Small intestine (tissue), 7 donors: ENCODE measurements at regions not wholly inside any gene's neighbourhood (a gene's known extent, or its start where the extent isn't known, plus 50 kb on each side); places are given as distances from the start of the nearest gene placed in this dataset.

Experiments used
- DNase-seq, 2 donors: peaks; one replicate each; pipeline versions ENCODE4 v3.0.0 to v3.0.0-alpha.2; 2013
- FAIRE-seq: peaks from 2 replicates; lab custom pipeline; 2012; peaks lifted over from hg19 to GRCh38; lab: Jason Lieb, UNC
- H3K27ac ChIP-seq, 3 donors: one replicate each; pipeline ENCODE4 v1.5.1; 2013; ENCODE audit warnings: low read length in 2 of 3, mild to moderate bottlenecking in 2 of 3, control low read depth in 1 of 3, inconsistent platforms in 1 of 3, low read depth in 1 of 3, moderate library complexity in 1 of 3
- H3K27me3 ChIP-seq, 3 donors: one replicate each; pipeline ENCODE4 v1.6.1; 2013; ENCODE audit warnings: low read length in 3 of 3, inconsistent platforms in 1 of 3; ENCODE audit not compliant: control insufficient read depth in 3 of 3, insufficient read depth in 3 of 3
- H3K36me3 ChIP-seq, 3 donors: one replicate each; pipeline ENCODE4 v1.6.1; 2013; ENCODE audit warnings: low read length in 3 of 3, inconsistent platforms in 1 of 3, low read depth in 1 of 3, mild to moderate bottlenecking in 1 of 3, moderate library complexity in 1 of 3; ENCODE audit not compliant: control insufficient read depth in 3 of 3, insufficient read depth in 2 of 3
- H3K4me1 ChIP-seq, 3 donors: one replicate each; pipeline ENCODE4 v1.6.1; 2013; ENCODE audit warnings: low read length in 2 of 3, inconsistent platforms in 1 of 3, low read depth in 1 of 3, mild to moderate bottlenecking in 1 of 3, moderate library complexity in 1 of 3; ENCODE audit not compliant: control insufficient read depth in 3 of 3, insufficient read depth in 2 of 3
- H3K4me3 ChIP-seq, 3 donors: one replicate each; pipeline ENCODE4 v1.5.1; 2013; ENCODE audit warnings: low read length in 3 of 3, control low read depth in 1 of 3, inconsistent platforms in 1 of 3, low read depth in 1 of 3, mild to moderate bottlenecking in 1 of 3, moderate library complexity in 1 of 3
- H3K9me3 ChIP-seq, 2 donors: one replicate each; pipeline ENCODE4 v1.6.1; 2013; ENCODE audit warnings: low read depth in 1 of 2, low read length in 1 of 2; ENCODE audit not compliant: control insufficient read depth in 2 of 2, insufficient read depth in 1 of 2
- WGBS, 3 donors: extraction: QIAGEN DNeasy Blood & Tissue Kit; methylation state at CpG; one replicate each; pipeline ENCODE4 v1.1.7; 2013; 5-methylcytosine and 5-hydroxymethylcytosine counted together
- donor health status: healthy with polysubstance abuse.
- donor health status: control.
- donor health status: control.
- donor health status: Bipolar disorder and iron deficiency.
- donor health status: healthy.

- no peaks in the 10 kb centered on the region for H3K27me3 ChIP-seq
- WGBS, 3 donors: 90 to 93% (median 90%) methylated on average over 12 of the region's 12 CpGs
- FAIRE-seq: no peak
- DNase-seq: no peak
- H3K27ac ChIP-seq: no peak overlapping the region
- no peaks in the 10 kb centered on the region for H3K4me1 ChIP-seq
- no peak overlapping the region for H3K4me3 ChIP-seq
- H3K36me3 ChIP-seq: no peaks in the 10 kb centered on the region
- H3K9me3 ChIP-seq: no peaks in the 10 kb centered on the region
These were observed 358.2 kb upstream of the MYT1L start for GRCh38 chr2:2689306-2689705.

GRCh38 chr2:2688254-2688653 lies 357.2 kb upstream of the MYT1L start:
- Histone ChIP-seq H3K36me3 (no peaks in the 10 kb centered on the region), H3K9me3 (no peaks in the 10 kb centered on the region), H3K27me3 (no peaks in the 10 kb centered on the region), H3K27ac (no peak overlapping the region), H3K4me3 (no peak overlapping the region), H3K4me1 (no peaks in the 10 kb centered on the region)
- FAIRE-seq (no peak), DNase-seq (no peak)
- 48 to 56% (median 53%) methylated on average over 6 of the region's 6 CpGs for WGBS, 3 donors

GRCh38 chr2:2687745-2688144 lies 356.7 kb upstream of the MYT1L start:
- no peak for DNase-seq
- Histone ChIP-seq H3K4me1 (no peaks in the 10 kb centered on the region), H3K36me3 (no peaks in the 10 kb centered on the region), H3K27ac (no peak overlapping the region), H3K4me3 (no peak overlapping the region), H3K27me3 (no peaks in the 10 kb centered on the region), H3K9me3 (no peaks in the 10 kb centered on the region)
- 67 to 79% (median 74%) methylated on average over 5 of the region's 5 CpGs for WGBS, 3 donors
- no peak for FAIRE-seq

GRCh38 chr2:2686222-2686621 lies 355.1 kb upstream of the MYT1L start:
- H3K27ac ChIP-seq: no peak overlapping the region
- 38 to 78% (median 63%) methylated on average over 9 of the region's 9 CpGs for WGBS, 3 donors
- no peaks in the 10 kb centered on the region for H3K27me3 ChIP-seq
- FAIRE-seq (no peak), DNase-seq (no peak)
- no peak overlapping the region for H3K4me3 ChIP-seq
- H3K4me1 ChIP-seq: no peaks in the 10 kb centered on the region
- no peaks in the 10 kb centered on the region for H3K36me3 ChIP-seq
- H3K9me3 ChIP-seq: no peaks in the 10 kb centered on the region

GRCh38 chr2:2683606-2684224 lies 352.6 kb upstream of the MYT1L start:
- DNase-seq (no peak), FAIRE-seq (no peak)
- 56 to 73% (median 72%) methylated on average over 9 of the region's 9 CpGs for WGBS, 3 donors

GRCh38 chr2:2682700-2683342 lies 351.7 kb upstream of the MYT1L start:
- Histone ChIP-seq H3K9me3 (no peaks in the 10 kb centered on the region), H3K27ac (no peak overlapping the region), H3K27me3 (no peaks in the 10 kb centered on the region), H3K4me3 (no peak overlapping the region), H3K4me1 (no peaks in the 10 kb centered on the region), H3K36me3 (no peaks in the 10 kb centered on the region)
- FAIRE-seq: no peak
- DNase-seq: no peak
- WGBS, 3 donors: 89 to 91% (median 90%) methylated on average over 17 of the region's 17 CpGs

More at GRCh38 chr2:2683606-2684224, 352.6 kb upstream of the MYT1L start:
- no peaks in the 10 kb centered on the region for H3K36me3 ChIP-seq
- no peaks in the 10 kb centered on the region for H3K27me3 ChIP-seq
- H3K4me3 ChIP-seq: no peak overlapping the region
- H3K4me1 ChIP-seq: no peaks in the 10 kb centered on the region
- no peaks in the 10 kb centered on the region for H3K9me3 ChIP-seq
- no peak overlapping the region for H3K27ac ChIP-seq

- H3K9me3 ChIP-seq: no peaks in the 10 kb centered on the region
- 28 to 47% (median 44%) methylated on average over 16 of the region's 16 CpGs for WGBS, 3 donors
- H3K36me3 ChIP-seq: no peaks in the 10 kb centered on the region
- H3K4me1 ChIP-seq: no peaks in the 10 kb centered on the region
- DNase-seq (peak; percentile 13 to 14), FAIRE-seq (no peak)
- no peaks in the 10 kb centered on the region for H3K27me3 ChIP-seq
- H3K27ac ChIP-seq: no peak overlapping the region
- no peak overlapping the region for H3K4me3 ChIP-seq
These were observed 350.7 kb upstream of the MYT1L start for GRCh38 chr2:2681711-2682251.

- Histone ChIP-seq H3K4me3 (no peak overlapping the region), H3K36me3 (no peaks in the 10 kb centered on the region), H3K27me3 (no peaks in the 10 kb centered on the region), H3K9me3 (no peaks in the 10 kb centered on the region), H3K27ac (no peak overlapping the region), H3K4me1 (no peaks in the 10 kb centered on the region)
- 48 to 79% (median 55%) methylated on average over 4 of the region's 4 CpGs for WGBS, 3 donors
- DNase-seq: no peak
- FAIRE-seq: no peak
These were observed 350.0 kb upstream of the MYT1L start for GRCh38 chr2:2681085-2681484.
